ENCODE measurements at regions not wholly inside any gene's neighbourhood (a gene's known extent, or its start where the extent isn't known, plus 50 kb on each side); places are given as distances from the start of the nearest gene placed in this dataset.

DNA sequence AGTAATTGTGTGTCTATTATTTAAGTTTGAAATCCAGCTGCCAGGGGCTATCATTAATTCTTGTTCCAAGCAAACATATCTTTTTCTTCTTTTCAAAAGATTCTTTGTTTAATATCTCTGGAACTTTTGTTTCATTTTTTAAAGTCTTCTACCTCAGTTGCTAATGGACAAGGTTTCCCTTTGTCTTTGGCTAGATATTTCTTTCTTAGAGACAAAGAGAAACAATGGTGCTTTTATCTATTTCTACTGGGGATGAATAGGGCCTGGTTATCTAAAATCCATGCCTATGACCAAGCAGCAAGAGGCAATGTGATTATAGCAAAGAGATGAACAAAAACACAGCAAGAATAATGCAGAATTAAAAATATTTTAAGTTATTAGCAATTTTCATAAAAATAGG is 661.3 kb upstream of the KLF12 start:
- TF ChIP-seq POLR2A (IDR thresholded peaks at IDR 0.05) (no peak), EP300 (IDR thresholded peaks at IDR 0.05) (no peak)
- TF ChIP-seq, protein P1, sequence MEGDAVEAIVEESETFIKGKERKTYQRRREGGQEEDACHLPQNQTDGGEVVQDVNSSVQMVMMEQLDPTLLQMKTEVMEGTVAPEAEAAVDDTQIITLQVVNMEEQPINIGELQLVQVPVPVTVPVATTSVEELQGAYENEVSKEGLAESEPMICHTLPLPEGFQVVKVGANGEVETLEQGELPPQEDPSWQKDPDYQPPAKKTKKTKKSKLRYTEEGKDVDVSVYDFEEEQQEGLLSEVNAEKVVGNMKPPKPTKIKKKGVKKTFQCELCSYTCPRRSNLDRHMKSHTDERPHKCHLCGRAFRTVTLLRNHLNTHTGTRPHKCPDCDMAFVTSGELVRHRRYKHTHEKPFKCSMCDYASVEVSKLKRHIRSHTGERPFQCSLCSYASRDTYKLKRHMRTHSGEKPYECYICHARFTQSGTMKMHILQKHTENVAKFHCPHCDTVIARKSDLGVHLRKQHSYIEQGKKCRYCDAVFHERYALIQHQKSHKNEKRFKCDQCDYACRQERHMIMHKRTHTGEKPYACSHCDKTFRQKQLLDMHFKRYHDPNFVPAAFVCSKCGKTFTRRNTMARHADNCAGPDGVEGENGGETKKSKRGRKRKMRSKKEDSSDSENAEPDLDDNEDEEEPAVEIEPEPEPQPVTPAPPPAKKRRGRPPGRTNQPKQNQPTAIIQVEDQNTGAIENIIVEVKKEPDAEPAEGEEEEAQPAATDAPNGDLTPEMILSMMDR (IDR thresholded peaks at IDR 0.05), result no peak

Measured in ovary (tissue), 3 donors.